Muscle of leg (tissue), 3 donors: ENCODE measurements at regions not wholly inside any gene's neighbourhood (a gene's known extent, or its start where the extent isn't known, plus 50 kb on each side); places are given as distances from the start of the nearest gene placed in this dataset.

ENCODE experiments used
- DNase-seq: peaks from one replicate; pipeline ENCODE4 v3.0.0; 2013
- H3K27ac ChIP-seq: one replicate; pipeline ENCODE4 v1.5.1; 2013; ENCODE audit warnings: mild to moderate bottlenecking, low read length, control low read depth
- H3K27me3 ChIP-seq: one replicate; pipeline ENCODE4 v1.6.1; 2013; ENCODE audit warnings: low read length; ENCODE audit not compliant: control insufficient read depth, insufficient read depth
- H3K36me3 ChIP-seq: one replicate; pipeline ENCODE4 v1.6.1; 2013; ENCODE audit warnings: low read length; ENCODE audit not compliant: control insufficient read depth, insufficient read depth
- H3K4me1 ChIP-seq: one replicate; pipeline ENCODE4 v1.6.1; 2013; ENCODE audit warnings: low read length; ENCODE audit not compliant: control insufficient read depth, insufficient read depth
- H3K4me3 ChIP-seq: one replicate; pipeline ENCODE4 v1.5.1; 2013; ENCODE audit warnings: low read length, control low read depth
- H3K9me3 ChIP-seq: replicated peaks from 2 replicates; pipeline ENCODE4 v1.6.1; 2013; ENCODE audit warnings: low read depth, low read length; ENCODE audit not compliant: control insufficient read depth
- WGBS: methylation state at CpG from one replicate; pipeline ENCODE4 v1.1.5; 2013; ENCODE audit warnings: missing lambda C conversion rate; ENCODE audit not compliant: insufficient coverage; 5-methylcytosine and 5-hydroxymethylcytosine counted together

DNA sequence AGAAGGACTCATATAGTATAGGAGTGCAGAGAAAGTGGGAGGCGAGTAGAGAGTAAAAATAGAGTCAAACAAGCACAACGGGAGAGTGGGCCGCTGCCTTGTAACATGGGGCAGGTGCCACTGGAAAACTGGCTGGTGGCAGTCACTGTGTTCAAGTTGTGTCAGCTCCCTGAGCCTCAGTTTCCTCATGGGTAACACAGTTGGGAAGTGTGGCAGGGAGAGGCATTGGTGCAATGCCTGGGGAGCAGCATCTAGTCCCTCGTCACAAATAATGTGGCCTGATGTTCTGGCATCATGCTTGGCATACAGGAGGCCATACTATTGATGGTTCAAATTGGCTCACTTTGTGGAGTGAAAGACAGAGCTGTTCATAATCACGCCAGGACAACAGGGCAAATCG, 78.9 kb upstream of the SPON1 start:
- Histone ChIP-seq H3K36me3 (no peaks in the 10 kb centered on the region), H3K4me3 (no peak overlapping the region), H3K27me3 (peaks cover 2% of the 10 kb centered on the region), H3K9me3 (no peaks in the 10 kb centered on the region), H3K27ac (no peak overlapping the region), H3K4me1 (no peaks in the 10 kb centered on the region)
- no peak for DNase-seq
- WGBS, result 93% methylated on average over 4 of the region's 6 CpGs

- Histone ChIP-seq H3K4me3 (no peak overlapping the region), H3K27ac (no peak overlapping the region), H3K36me3 (no peaks in the 10 kb centered on the region), H3K9me3 (no peaks in the 10 kb centered on the region), H3K27me3 (peaks cover 2% of the 10 kb centered on the region), H3K4me1 (no peaks in the 10 kb centered on the region)
- WGBS, result 86% methylated on average over 6 of the region's 9 CpGs
- DNase-seq, result no peak
Observed at GRCh38 chr11:13884158-13884799, 78.2 kb upstream of the SPON1 start.

- Histone ChIP-seq H3K27ac (no peak overlapping the region), H3K4me3 (no peak overlapping the region), H3K4me1 (no peaks in the 10 kb centered on the region), H3K36me3 (no peaks in the 10 kb centered on the region), H3K9me3 (no peaks in the 10 kb centered on the region), H3K27me3 (peaks cover 2% of the 10 kb centered on the region)
- DNase-seq, result no peak
- no CpG with 5 or more reads among the region's 1 CpG for WGBS
Observed at GRCh38 chr11:13885083-13885482, 77.4 kb upstream of the SPON1 start.

DNA sequence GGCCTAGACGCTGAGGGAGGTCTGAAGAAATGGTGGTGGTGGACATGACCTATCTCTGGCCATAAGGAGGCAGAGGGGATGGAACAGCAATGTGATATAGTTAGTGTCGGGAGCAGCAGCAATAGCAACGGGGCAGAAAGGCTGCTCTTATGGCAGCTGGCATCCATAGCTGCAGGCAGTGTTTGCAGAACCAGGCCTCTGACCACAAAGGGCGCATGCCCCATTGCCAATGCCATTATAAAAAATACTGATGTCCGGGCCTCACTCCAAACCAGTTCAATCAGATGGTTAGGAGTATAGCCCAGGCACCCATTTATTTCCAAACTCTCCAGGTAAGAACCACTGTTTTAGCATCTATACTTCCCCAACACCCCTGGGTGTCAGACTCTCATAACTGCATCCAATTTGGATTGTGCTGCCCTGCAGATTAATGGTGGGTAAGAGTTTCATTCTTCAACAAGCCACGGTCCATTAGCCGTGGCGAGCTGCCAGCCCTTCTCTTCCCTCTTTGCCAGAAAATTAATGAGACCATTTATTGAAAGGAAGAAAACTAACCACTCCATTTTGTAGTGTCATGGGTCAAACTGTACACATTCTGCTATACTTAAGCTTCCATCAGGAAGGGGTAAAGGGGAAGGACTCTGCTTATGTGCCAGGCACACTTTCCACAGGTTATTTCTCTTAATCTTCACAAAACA, 72.8 kb upstream of the SPON1 start:
- 86% methylated on average over 4 of the region's 8 CpGs for WGBS
- DNase-seq, result no peak
- Histone ChIP-seq H3K27ac (no peak overlapping the region), H3K27me3 (no peaks in the 10 kb centered on the region), H3K4me3 (no peak overlapping the region), H3K4me1 (peaks cover 2% of the 10 kb centered on the region), H3K9me3 (no peaks in the 10 kb centered on the region), H3K36me3 (no peaks in the 10 kb centered on the region)

DNA sequence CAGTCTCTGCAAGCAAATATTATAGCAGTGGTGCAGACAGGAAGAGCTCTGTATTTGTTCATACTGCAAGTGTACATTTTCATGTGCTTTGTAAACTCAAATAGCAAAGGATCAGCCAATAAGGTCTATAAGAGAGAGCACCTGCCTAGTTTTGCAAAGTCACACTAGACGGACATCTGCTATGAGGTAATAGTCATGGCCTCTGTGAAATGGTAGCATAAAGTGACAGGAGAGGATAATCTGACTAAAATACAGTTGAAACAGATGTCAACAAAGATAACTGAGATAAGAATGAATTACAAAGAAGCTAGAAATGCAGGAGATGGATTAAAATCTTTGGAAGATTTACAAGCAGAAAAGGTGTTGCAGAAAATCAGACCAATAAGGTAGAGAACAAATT, 70.6 kb upstream of the SPON1 start:
- Histone ChIP-seq H3K36me3 (no peaks in the 10 kb centered on the region), H3K4me1 (peaks cover 8% of the 10 kb centered on the region), H3K4me3 (no peak overlapping the region), H3K27me3 (no peaks in the 10 kb centered on the region), H3K9me3 (no peaks in the 10 kb centered on the region), H3K27ac (no peak overlapping the region)
- 67% methylated on average over 1 of the region's 1 CpG for WGBS
- no peak for DNase-seq

GRCh38 chr11:13896175-13896980, 66.1 kb upstream of the SPON1 start:
- no peak for DNase-seq
- Histone ChIP-seq H3K9me3 (no peaks in the 10 kb centered on the region), H3K4me1 (peaks cover 17% of the 10 kb centered on the region), H3K27ac (no peak overlapping the region), H3K27me3 (no peaks in the 10 kb centered on the region), H3K36me3 (no peaks in the 10 kb centered on the region), H3K4me3 (no peak overlapping the region)
- 67% methylated on average over 4 of the region's 6 CpGs for WGBS

DNA sequence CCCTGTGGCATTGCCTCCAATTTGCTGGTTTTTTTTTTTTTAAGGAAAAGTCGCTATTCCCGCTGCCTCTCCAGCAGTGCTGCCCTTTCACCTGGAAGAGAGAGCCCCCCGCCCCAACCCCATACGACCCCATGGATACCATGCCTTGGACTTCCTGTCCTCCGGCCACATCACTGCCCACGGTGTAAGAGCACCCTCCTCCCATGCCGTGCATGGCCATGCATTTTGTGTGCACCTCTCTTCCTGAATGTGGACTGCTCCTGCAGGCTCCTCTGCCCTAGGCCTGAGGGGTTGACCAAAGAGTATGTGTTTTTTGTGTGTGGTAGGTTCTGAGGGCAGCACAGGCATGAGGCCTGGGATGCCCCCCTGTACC, 65.6 kb upstream of the SPON1 start:
- H3K9me3 ChIP-seq, result no peaks in the 10 kb centered on the region
- no peaks in the 10 kb centered on the region for H3K36me3 ChIP-seq
- no peak overlapping the region for H3K4me3 ChIP-seq
- no peak overlapping the region for H3K27ac ChIP-seq
- H3K27me3 ChIP-seq, result no peaks in the 10 kb centered on the region
- H3K4me1 ChIP-seq, result peaks cover 17% of the 10 kb centered on the region
- WGBS, result 83% methylated on average over 1 of the region's 7 CpGs
- no peak for DNase-seq

DNA sequence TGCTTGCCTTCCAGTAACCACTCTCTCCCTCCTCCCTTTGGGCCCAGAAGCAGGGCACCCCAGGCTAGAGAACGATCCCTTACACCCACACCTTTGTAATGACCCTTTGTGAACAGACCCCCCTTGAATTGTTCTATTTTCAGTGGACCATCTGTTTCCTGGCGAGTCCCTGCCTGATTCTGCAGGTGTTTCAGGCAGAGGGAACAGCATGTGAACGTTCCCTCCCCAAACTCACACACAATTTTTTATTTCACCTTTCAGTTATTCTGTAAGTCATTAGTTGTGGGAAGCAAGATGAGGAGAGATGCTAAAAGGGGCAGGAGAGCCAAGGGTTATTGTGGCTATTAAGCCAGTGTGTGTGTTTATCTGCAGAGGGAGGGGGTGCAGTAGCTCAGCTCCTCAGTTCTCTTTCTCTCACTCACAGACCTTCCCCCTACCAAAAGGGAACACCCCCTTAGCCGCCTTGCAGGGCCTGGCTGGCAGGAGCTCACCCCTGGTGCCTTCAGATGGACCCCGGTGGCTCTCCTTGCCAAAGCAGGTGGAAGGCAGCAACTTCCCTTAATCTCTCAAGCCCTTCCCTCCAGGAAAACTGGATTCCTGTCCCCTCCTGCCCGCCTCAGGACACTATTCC, 64.8 kb upstream of the SPON1 start:
- no peak overlapping the region for H3K4me3 ChIP-seq
- 30% methylated on average over 4 of the region's 6 CpGs for WGBS
- no peaks in the 10 kb centered on the region for H3K36me3 ChIP-seq
- H3K4me1 ChIP-seq, result peaks cover 17% of the 10 kb centered on the region
- H3K9me3 ChIP-seq, result no peaks in the 10 kb centered on the region
- no peak overlapping the region for H3K27ac ChIP-seq
- no peaks in the 10 kb centered on the region for H3K27me3 ChIP-seq
- peak; percentile 22 for DNase-seq

DNA sequence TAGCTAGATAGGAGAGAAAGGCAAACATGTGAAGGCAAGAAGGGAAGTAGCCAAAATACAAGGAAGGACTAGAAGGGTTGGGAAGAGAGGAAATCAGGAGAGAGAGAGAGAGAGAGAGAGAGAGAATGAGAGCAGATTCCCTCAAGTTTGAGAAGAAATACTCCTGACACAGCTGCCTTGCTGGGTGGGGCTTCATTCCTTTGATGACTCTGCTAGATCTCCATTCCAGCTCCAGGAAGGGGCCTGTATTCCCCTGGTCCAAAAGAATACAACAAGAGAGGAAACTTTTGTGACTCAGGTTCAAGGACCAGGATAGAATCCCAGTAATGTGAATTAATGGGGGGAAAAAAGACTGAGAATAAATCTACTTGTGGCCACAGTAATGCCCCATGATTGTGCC, 62.9 kb upstream of the SPON1 start:
- H3K9me3 ChIP-seq, result no peaks in the 10 kb centered on the region
- no peak overlapping the region for H3K27ac ChIP-seq
- DNase-seq, result peak; percentile 23
- H3K4me1 ChIP-seq, result peaks cover 19% of the 10 kb centered on the region
- H3K27me3 ChIP-seq, result no peaks in the 10 kb centered on the region
- no peak overlapping the region for H3K4me3 ChIP-seq
- no peaks in the 10 kb centered on the region for H3K36me3 ChIP-seq

DNA sequence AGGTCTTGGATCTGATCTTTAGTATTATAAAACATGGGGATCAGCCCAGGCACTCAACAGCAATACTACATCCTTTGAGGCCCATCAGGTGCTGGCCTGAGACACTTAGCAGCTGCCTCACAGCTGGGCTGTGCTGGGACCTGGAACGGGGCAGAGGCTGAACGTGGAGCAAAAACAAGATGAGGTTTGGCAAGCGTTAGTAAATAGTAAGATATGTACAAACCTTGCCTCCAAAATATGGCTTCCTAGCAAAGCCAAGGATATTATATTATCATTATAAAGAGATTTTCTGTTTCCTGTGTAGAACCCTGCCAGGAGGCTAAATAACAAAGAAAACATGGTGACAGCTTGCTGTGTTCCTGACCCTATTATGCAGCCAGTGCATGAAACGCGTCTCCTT, 60.0 kb upstream of the SPON1 start:
- Histone ChIP-seq H3K9me3 (peaks cover 3% of the 10 kb centered on the region), H3K4me1 (peaks cover 12% of the 10 kb centered on the region), H3K27me3 (no peaks in the 10 kb centered on the region), H3K36me3 (no peaks in the 10 kb centered on the region), H3K4me3 (no peak overlapping the region), H3K27ac (no peak overlapping the region)
- DNase-seq, result peak; percentile 95
- WGBS, result 40% methylated on average over 1 of the region's 5 CpGs
